ENCODE measurements at regions not wholly inside any gene's neighbourhood (a gene's known extent, or its start where the extent isn't known, plus 50 kb on each side); places are given as distances from the start of the nearest gene placed in this dataset.

GRCh38 chr12:84495711-84496110, 416.9 kb downstream of the SLC6A15 start:
- no peak for TF ChIP-seq YY1 (IDR thresholded peaks at IDR 0.05; ENCODE audit: insufficient read depth, insufficient read length)
- TF ChIP-seq SUZ12 (IDR thresholded peaks at IDR 0.05; ENCODE audit: extremely low read depth, insufficient read depth, insufficient read length), result no peak
